H9 (cell line): ENCODE measurements at regions not wholly inside any gene's neighbourhood (a gene's known extent, or its start where the extent isn't known, plus 50 kb on each side); places are given as distances from the start of the nearest gene placed in this dataset.

ENCODE experiments used
- DNase-seq: peaks from one replicate; pipeline ENCODE4 v3.0.0-alpha.2; 2017
- H2AFZ ChIP-seq: one replicate; pipeline ENCODE4 v1.6.1; 2013; ENCODE audit warnings: mild to moderate bottlenecking, low read length, control low read depth, moderate library complexity
- H2AK5ac ChIP-seq: 2 replicates; pipeline ENCODE4 v1.6.1; 2013; ENCODE audit warnings: low read length, control low read depth, mixed read lengths; ENCODE audit not compliant: insufficient read length
- H2BK120ac ChIP-seq: one replicate; pipeline ENCODE4 v1.6.1; 2013; ENCODE audit warnings: low read depth, mild to moderate bottlenecking, low read length, control low read depth, inconsistent platforms; ENCODE audit not compliant: poor library complexity, severe bottlenecking
- H2BK12ac ChIP-seq: 2 replicates; pipeline ENCODE4 v1.6.1; 2013; ENCODE audit warnings: low read length, control low read depth, mixed read lengths, low read depth; ENCODE audit not compliant: insufficient read length
- H2BK15ac ChIP-seq: 2 replicates; pipeline ENCODE4 v1.6.1; 2013; ENCODE audit warnings: low read depth, low read length, control low read depth
- H2BK20ac ChIP-seq: one replicate; pipeline ENCODE4 v1.6.1; 2013; ENCODE audit warnings: low read depth, mild to moderate bottlenecking, low read length, control low read depth, inconsistent platforms; ENCODE audit not compliant: poor library complexity, severe bottlenecking
- H2BK5ac ChIP-seq: 2 replicates; pipeline ENCODE4 v1.6.1; 2013; ENCODE audit warnings: low read length, control low read depth, mixed read lengths; ENCODE audit not compliant: insufficient read length
- H3K14ac ChIP-seq: 2 replicates; pipeline ENCODE4 v1.6.1; 2013; ENCODE audit warnings: low read length, control low read depth; ENCODE audit not compliant: insufficient read depth
- H3K18ac ChIP-seq: 2 replicates; pipeline ENCODE4 v1.6.1; 2013; ENCODE audit warnings: low read depth, mild to moderate bottlenecking, mixed read lengths, low read length, control low read depth; ENCODE audit not compliant: insufficient read length
- H3K23ac ChIP-seq: 2 replicates; pipeline ENCODE4 v1.6.1; 2013; ENCODE audit warnings: low read length, control low read depth, mixed read lengths, low read depth; ENCODE audit not compliant: insufficient read length
- H3K23me2 ChIP-seq: 2 replicates; pipeline ENCODE4 v1.6.1; 2013; ENCODE audit warnings: low read depth, mild to moderate bottlenecking, mixed read lengths, low read length, control low read depth; ENCODE audit not compliant: insufficient read length, poor library complexity, severe bottlenecking
- H3K27ac ChIP-seq: 2 replicates; pipeline ENCODE4 v1.5.1; 2013; ENCODE audit warnings: low read length, control low read depth, mixed read lengths, low read depth; ENCODE audit not compliant: insufficient read length
- H3K27me3 ChIP-seq: 2 replicates; pipeline ENCODE4 v1.6.1; 2013; ENCODE audit warnings: low read length, control low read depth, inconsistent platforms; ENCODE audit not compliant: insufficient read depth
- H3K4ac ChIP-seq: 2 replicates; pipeline ENCODE4 v1.6.1; 2013; ENCODE audit warnings: low read depth, mild to moderate bottlenecking, control low read depth, inconsistent platforms, low read length, moderate library complexity
- H3K4me1 ChIP-seq: 2 replicates; pipeline ENCODE4 v1.6.1; 2013; ENCODE audit warnings: low read length, control low read depth, inconsistent platforms; ENCODE audit not compliant: insufficient read depth
- H3K4me2 ChIP-seq: 2 replicates; pipeline ENCODE4 v1.6.1; 2013; ENCODE audit warnings: low read length, control low read depth, mixed read lengths; ENCODE audit not compliant: insufficient read length, insufficient read depth
- H3K56ac ChIP-seq: 2 replicates; pipeline ENCODE4 v1.6.1; 2013; ENCODE audit warnings: low read depth, mild to moderate bottlenecking, mixed read lengths, low read length, control low read depth; ENCODE audit not compliant: insufficient read length
- H3K79me1 ChIP-seq: 2 replicates; pipeline ENCODE4 v1.6.1; 2013; ENCODE audit warnings: low read depth, mild to moderate bottlenecking, moderate library complexity, low read length, control low read depth, inconsistent platforms; ENCODE audit not compliant: insufficient read depth, poor library complexity, severe bottlenecking
- H3K79me2 ChIP-seq: 2 replicates; pipeline ENCODE4 v1.6.1; 2013; ENCODE audit warnings: low read length, control low read depth, inconsistent platforms; ENCODE audit not compliant: insufficient read depth
- H3K9ac ChIP-seq: 2 replicates; pipeline ENCODE4 v1.6.1; 2013; ENCODE audit warnings: low read length, control low read depth, mixed read lengths; ENCODE audit not compliant: insufficient read length; ENCODE audit errors: extremely low read depth
- H3K9me3 ChIP-seq: one replicate; pipeline ENCODE4 v1.6.1; 2013; ENCODE audit warnings: low read depth, low read length, inconsistent platforms; ENCODE audit not compliant: control insufficient read depth
- H3T11ph ChIP-seq: one replicate; pipeline ENCODE4 v1.6.1; 2013; ENCODE audit warnings: mild to moderate bottlenecking, low read length, control low read depth, inconsistent platforms
- H4K20me1 ChIP-seq: one replicate; pipeline ENCODE4 v1.6.1; 2013; ENCODE audit not compliant: control insufficient read depth, insufficient read length, insufficient read depth
- H4K5ac ChIP-seq: 2 replicates; pipeline ENCODE4 v1.6.1; 2013; ENCODE audit warnings: low read depth, mild to moderate bottlenecking, mixed read lengths, low read length, control low read depth; ENCODE audit not compliant: insufficient read length
- H4K8ac ChIP-seq: replicated peaks from 2 replicates; pipeline ENCODE4 v1.6.1; 2013; ENCODE audit warnings: low read length, control low read depth, mixed read lengths, low read depth; ENCODE audit not compliant: insufficient read length
- H4K91ac ChIP-seq: 2 replicates; pipeline ENCODE4 v1.6.1; 2013; ENCODE audit warnings: low read depth, mild to moderate bottlenecking, moderate library complexity, mixed read lengths, low read length, control low read depth; ENCODE audit not compliant: insufficient read length
- H3K27ac Mint-ChIP-seq, 3 experiments: 2 replicates in 2 of 3; 3 replicates in 1 of 3; pipeline ENCODE4 v1.8.0; 2020 to 2021; ENCODE audit warnings: mixed read lengths in 3 of 3, mild to moderate bottlenecking in 1 of 3, moderate library complexity in 1 of 3
- H3K27me3 Mint-ChIP-seq: 2 replicates; pipeline ENCODE4 v1.8.0; 2021; ENCODE audit warnings: low read depth, mild to moderate bottlenecking, moderate library complexity, mixed read lengths
- H3K36me3 Mint-ChIP-seq, 3 experiments: 2 replicates in 2 of 3; 3 replicates in 1 of 3; pipeline ENCODE4 v1.8.0; 2020 to 2021; ENCODE audit warnings: low read depth in 3 of 3, mixed read lengths in 3 of 3; ENCODE audit not compliant: insufficient read depth in 1 of 3
- H3K4me1 Mint-ChIP-seq, 2 experiments: 2 replicates each; pipeline ENCODE4 v1.8.0; 2020; ENCODE audit warnings: mixed read lengths in 2 of 2
- H3K4me3 Mint-ChIP-seq, 2 experiments: 2 replicates in 1 of 2; 3 replicates in 1 of 2; pipeline ENCODE4 v1.8.0; 2020 to 2021; ENCODE audit warnings: mild to moderate bottlenecking in 2 of 2, mixed read lengths in 2 of 2, moderate library complexity in 1 of 2
- H3K9me3 Mint-ChIP-seq, 2 experiments: 2 replicates in 1 of 2; 3 replicates in 1 of 2; pipeline ENCODE4 v1.8.0; 2020; ENCODE audit warnings: mild to moderate bottlenecking in 2 of 2, mixed read lengths in 2 of 2, moderate library complexity in 1 of 2
- CTCF ChIP-seq: fragments of 200-600 bp; sonication (generic); conservative IDR thresholded peaks from 3 replicates; pipeline ENCODE4 v1.8.0; 2021; ENCODE audit warnings: antibody characterized with exemption, mild to moderate bottlenecking

- H3K79me2 ChIP-seq, result no peaks in the 10 kb centered on the region
- TF ChIP-seq CTCF, result no peak
- H4K8ac ChIP-seq, result no peak overlapping the region
- H3K18ac ChIP-seq, result no peak overlapping the region
- Mint-ChIP-seq H3K27ac (no peak overlapping the region), H3K9me3 (no peaks in the 10 kb centered on the region), H3K36me3 (peaks cover 0 to 5% (median 0%) of the 10 kb centered on the region in 3 experiments; a peak in 2 of 7 replicates), H3K27me3 (no peaks in the 10 kb centered on the region), H3K4me1 (no peaks in the 10 kb centered on the region), H3K4me3 (no peak overlapping the region)
- H2AK5ac ChIP-seq, result no peak overlapping the region
- H3T11ph ChIP-seq, result no peak overlapping the region
- no peaks in the 10 kb centered on the region for H3K4me1 ChIP-seq
- no peak overlapping the region for H2BK15ac ChIP-seq
- H3K4me2 ChIP-seq, result no peak overlapping the region
- H2BK12ac ChIP-seq, result no peak overlapping the region
- no peaks in the 10 kb centered on the region for H3K23me2 ChIP-seq
- H2BK20ac ChIP-seq, result no peak overlapping the region
- no peak for DNase-seq
- no peak overlapping the region for H3K23ac ChIP-seq
- no peaks in the 10 kb centered on the region for H3K9me3 ChIP-seq
- no peak overlapping the region for H3K56ac ChIP-seq
- no peak overlapping the region for H4K91ac ChIP-seq
- H3K4ac ChIP-seq, result no peak overlapping the region
- no peaks in the 10 kb centered on the region for H3K79me1 ChIP-seq
- no peak overlapping the region for H2AFZ ChIP-seq
- no peaks in the 10 kb centered on the region for H3K27me3 ChIP-seq
- H3K27ac ChIP-seq, result no peak overlapping the region
- H2BK120ac ChIP-seq, result no peak overlapping the region
- no peak overlapping the region for H4K5ac ChIP-seq
- H4K20me1 ChIP-seq, result no peaks in the 10 kb centered on the region
- H3K14ac ChIP-seq, result no peak overlapping the region
- H2BK5ac ChIP-seq, result no peak overlapping the region
- no peak overlapping the region for H3K9ac ChIP-seq
Measured at GRCh38 chr4:124997991-124998390, 285.5 kb upstream of the ANKRD50 start.
